Effector CD4-positive, alpha-beta T cell (primary cell): ENCODE measurements at regions not wholly inside any gene's neighbourhood (a gene's known extent, or its start where the extent isn't known, plus 50 kb on each side); places are given as distances from the start of the nearest gene placed in this dataset.

Source experiments
- DNase-seq: peaks from one replicate; pipeline ENCODE4 v3.0.0-alpha.2; 2020

DNA sequence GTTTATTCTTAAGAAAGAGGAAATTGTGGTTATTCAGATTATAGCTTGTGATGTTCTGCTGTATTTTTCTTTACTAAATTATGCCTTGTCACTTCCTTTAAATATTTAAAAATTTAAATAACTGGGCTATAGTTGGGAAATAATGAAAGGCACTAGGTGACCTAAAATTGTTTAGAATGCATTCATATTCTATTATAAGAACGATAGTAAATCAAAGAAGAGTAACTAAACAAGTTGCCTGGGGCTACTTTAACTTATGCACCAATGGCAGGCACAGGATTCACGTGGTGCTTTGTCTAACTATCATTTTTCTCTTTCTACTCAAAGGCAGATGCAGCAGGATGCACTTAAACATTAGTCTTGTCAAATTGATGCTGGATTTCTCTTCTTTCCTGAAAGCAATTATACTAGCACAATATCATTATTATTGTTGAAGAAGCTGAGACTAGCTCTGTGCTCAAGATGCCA lies 190.7 kb upstream of the PPFIA2 start:
- no peak for DNase-seq

DNA sequence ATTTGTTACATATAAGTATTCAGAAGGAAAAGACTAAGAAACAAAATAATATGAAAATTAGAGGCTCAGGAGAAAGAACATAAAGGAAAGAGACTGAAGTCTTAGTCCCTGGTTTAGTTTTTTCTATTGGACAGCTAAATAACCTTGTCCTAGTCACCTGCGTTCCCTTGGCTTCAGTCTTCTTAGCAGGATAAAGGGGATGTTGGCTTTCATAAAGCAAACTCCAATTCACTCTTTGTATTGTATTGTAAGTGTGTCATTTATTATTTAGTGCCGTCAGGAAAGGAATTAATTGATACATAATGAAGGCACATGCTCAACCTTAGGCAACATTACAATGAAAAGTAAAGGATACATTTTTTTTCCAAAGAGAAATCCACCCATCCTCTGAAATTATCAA lies 190.3 kb upstream of the PPFIA2 start:
- DNase-seq = no peak

DNA sequence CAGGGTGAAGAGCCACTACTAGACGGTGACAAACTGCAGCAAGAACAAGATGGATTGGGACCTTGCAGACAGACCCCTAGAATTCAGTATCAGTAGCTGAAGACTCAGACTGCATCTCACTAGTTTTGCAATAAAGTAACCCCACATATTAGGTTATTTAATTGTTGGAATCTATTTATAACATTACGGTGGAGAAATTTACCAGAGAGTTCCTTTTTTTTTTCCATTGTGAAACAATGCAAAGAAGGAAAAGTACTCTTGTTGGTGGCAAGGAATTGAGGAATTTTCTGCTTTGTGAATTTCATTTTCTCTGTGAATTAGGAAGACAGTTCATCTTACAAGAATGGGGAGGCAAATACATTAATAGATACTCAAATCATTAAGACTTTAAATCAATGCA lies 185.7 kb upstream of the PPFIA2 start:
- DNase-seq = no peak

DNA sequence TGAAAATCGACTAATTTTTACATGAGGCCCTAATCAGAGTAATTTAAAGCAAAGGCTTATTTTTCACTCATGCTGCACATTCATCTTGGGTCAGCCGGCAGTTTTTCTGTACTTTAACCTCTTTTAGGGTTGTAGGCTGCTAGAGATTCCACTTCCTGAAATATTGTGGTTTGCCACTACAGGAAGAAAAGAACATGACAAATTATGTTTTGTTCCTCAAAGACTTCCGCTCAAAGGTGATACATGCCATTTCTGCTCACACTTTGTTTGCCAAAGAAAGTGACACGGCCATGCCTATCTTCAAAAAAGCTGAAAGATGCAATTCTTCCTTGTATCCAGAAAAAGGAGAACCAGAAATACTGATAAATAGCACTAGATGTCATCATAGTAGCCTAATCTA lies 183.4 kb upstream of the PPFIA2 start:
- DNase-seq = no peak

DNA sequence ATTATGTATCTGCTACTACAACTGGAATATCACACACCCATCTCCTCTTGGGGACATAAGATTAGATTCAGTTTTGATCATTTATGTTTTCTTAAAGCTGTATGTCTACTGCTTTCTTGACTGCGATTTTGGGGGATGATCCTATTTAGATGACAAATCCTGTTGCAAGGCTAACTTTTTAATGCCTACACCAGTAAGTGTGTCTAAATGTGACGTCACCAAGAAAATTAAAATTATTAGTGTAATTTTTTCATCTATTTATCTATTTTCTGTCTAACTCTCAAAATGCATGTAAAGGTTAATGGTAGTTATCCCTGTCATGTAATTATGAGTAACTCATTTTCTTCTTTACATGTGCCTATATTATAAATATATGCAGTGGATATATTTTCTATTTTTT lies 170.9 kb upstream of the PPFIA2 start:
- no peak for DNase-seq

DNA sequence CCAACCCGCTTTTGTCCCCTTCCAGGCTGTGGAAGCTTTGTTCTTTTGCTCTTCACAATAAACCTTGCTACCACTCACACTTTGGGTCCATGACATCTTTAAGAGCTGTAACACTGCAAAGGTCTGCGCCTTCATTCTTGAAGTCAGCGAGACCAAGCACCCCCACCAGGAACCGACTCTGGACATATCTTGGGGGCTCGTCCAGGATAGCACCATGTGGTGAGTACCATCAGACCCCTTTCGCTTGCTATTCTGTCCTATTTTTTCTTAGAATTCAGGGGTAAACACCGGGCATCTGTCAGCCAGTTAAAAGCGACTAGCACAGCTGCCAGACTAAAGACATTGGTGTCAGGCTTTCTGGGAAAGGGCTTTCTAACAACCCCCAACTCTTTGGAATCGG lies 137.6 kb upstream of the PPFIA2 start:
- DNase-seq = no peak

DNA sequence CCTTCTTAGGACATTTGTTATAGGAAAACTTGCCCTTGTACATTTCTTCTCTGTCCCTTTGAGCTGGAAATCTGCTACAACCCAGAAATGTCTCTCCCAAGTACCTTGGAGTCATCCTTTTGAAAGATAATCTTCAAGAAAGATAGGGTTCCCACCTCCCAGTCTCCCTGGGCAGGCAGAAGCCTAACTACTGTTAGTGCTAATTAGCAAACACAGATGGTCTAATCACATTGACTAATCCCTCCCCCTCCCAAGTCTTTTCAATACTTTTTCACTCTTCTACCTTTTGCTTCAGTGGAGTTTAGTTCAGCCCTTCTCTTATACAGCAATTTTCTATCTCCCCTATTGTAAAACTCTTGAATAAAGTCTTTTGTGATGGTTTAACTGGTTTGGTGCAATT lies 129.8 kb upstream of the PPFIA2 start:
- no peak for DNase-seq

DNA sequence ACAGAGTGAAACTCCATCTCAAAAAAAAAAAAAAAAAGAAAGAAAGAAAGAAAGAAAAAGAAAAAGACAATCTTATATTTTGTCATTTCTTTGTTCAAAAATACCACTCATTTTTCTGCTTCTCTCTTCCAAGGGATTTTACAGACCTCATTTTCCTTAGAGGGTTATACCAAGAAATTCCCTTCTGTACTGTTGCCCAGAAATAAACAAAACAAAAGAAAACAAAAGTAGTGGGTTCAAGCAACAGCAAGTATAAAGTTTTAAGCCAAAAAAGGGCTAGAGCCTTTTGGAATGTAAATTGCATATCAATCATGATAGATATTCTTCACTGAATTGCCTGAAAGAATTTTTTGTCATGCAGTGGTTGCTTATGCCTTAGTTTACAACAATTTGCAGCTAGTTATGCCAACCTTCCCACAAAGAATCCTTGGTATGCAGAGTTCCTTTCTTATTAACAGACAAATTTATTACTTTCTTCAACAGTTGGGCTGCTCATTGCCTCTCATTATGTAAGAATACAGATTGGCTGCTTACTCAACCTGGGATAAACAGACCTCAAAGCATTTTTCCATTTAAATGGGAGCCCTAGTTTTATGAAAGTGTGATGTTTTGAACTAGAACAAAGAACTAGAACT lies 129.1 kb upstream of the PPFIA2 start:
- no peak for DNase-seq

DNA sequence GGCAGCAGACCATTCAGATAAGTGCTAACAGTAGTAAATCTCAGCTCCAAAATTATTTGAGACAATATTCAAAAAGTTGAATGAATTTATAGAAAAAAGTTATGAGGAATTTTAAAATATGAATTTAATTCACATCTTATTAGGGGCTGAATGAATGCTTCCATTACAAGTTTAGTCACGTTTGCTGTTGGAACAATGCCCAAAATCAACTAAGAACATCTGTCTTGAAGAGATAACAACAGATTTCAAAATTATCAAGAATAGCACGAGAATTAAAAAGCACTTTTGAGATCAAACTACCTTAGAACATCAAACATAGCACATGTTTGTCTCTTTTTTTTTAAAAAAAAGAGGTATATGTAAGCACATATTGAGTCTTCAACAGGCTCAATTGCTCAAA lies 115.4 kb upstream of the PPFIA2 start:
- no peak for DNase-seq

DNA sequence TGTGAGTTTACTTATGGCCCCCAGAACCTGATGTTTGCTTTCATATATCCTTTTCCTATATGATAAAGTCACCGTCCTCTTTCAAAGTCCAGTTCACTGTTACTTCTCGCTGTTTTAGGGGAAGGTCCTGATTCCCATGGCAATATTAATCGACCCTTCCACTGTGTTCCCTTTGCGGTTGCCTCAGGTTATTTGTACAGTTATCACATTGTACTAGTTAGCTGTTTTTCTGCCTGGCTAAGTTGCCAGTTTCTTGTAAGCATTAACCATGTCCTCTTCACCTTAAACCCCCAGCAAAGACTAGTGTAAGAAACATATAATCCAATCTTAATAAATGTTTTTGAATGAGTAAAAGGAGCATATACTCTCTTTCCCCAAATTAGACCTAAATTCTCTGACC lies 115.0 kb upstream of the PPFIA2 start:
- no peak for DNase-seq

DNA sequence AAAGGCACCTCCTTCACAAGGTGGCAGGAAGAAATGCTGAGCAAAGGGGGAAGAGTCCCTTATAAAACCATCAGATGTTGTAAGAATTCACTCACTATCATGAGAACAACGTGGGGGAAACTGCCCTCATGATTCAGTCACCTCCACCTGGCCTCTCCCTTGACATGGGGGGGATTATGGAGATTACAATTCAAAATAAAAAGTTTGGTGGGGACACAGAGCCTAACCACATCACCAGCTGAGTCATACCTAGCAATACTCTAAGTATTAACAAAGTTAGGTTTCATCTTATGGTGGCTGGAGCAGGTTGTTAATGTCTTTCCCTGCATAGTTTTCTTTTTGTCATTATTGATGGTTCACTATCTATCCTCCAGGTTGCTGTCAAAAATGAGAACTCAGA lies 113.2 kb upstream of the PPFIA2 start:
- no peak for DNase-seq

DNA sequence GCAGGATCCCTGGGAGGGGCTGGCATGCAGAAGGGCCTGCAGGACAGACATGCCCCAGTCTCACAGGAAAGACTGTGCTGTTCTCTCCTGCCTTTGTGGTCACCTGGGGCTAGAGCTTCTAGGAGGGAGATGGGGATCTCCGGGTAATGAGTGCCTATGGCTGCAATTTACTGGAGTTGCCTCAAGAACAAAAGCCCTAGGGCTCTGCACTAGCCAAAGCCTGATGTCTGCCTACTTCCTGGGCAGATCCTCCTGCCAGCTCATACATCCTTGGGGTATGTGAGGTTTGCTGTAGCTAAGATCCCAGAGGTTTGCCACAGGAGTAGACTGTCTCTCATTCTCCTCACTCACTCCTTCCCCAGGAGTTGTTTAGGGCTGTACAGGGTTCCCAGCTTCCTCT lies 106.9 kb upstream of the PPFIA2 start:
- DNase-seq = no peak

DNA sequence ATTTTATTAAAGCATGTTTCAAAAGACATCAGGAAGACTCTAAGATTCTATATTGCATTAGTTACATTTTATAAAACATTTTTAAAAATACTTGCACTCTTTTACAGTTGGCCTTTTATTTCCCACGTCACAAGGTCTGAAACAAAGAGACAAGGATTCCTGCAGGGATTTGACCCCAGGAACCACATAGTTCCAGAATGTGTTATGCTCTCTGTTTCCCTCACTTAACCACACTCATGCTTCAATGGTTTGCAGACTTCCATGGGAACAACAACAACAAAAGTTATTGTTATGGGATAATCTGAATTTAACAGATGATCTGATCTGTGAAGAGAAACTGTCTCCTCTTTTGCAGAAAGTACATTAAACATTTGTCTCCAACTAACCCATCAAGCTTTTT lies 104.3 kb upstream of the PPFIA2 start:
- DNase-seq = no peak

DNA sequence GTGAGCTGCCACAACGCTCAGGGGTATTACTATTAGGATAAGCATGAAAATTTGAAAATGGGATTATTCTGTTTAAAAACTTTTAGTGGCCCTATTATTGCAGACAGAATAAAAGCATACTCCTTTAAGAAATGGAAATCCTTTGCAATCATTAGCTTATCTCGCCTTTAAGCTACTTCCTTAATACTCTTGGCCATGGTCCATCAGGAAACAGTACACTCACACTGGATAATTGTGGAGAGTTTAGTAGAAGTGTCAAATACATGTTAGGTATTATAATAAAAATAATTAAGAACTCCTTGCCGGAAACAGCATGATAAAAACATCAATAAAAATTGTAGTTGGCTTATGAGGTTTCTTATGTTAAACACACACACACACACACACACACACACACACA lies 100.4 kb upstream of the PPFIA2 start:
- no peak for DNase-seq

DNA sequence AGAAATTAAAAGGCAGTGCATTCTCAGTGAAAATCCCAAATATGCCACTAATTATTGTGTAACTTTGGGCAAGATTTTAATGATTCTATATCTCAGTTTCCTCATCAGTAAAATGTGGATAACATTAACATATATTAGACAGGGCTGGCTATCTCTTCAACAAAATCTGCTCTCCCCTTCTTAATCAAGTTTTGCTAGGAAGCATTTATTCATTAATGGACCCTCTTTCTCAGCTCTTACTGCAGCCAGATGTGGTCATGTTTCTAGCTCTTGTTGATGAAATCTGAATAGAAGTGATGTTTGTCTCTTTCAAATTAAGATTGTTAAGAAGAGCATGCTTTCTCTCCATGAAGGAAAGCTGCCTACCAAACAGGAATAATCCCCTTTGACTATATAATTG lies 84.4 kb upstream of the PPFIA2 start:
- no peak for DNase-seq

DNA sequence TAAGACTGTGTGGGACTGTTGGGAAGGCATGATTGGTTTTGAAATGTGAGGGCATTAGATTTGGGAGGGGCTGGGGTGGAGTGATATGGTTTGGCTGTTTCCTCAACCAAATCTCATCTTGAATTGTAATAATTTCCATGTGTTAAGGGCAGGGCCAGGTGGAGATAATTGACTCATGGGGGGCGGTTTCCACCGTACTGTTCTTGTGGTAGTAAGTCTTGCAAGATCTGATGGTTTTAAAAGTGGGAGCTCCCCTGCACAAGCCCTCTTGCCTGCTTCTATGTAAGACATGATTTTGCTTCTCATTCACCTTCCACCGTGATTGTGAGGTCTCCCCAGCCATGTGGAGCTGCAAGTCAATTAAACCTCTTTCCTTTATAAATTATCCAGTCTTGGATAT lies 76.6 kb upstream of the PPFIA2 start:
- DNase-seq = no peak

DNA sequence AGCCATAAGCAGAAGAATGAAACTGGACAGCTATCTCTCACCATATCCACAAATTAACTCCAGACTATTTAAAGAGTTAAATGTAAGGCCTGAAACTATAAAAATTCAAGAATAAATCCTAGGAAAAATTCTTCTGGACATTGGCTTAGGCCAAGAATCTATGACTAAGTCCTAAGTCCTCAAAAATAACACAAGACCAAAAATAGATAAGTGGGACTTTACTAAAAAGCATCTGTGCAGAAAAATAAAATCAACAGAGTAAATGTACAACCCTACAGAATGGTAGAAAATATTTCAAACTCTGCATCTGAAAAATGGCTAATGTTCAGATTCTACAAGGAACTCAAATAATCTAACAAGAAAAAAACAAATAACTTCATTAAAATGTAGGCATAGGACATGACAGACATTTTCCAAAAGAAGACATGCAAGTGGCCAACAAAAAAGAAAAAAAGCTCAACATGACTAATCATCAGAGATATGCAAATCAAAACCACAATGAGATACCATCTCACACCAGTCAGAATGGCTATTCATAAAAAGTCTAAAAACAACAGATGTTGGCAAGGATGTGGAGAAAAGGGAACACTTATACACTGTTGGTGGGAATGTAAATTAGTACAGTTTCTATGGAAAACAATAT lies 61.0 kb upstream of the PPFIA2 start:
- no peak for DNase-seq

DNA sequence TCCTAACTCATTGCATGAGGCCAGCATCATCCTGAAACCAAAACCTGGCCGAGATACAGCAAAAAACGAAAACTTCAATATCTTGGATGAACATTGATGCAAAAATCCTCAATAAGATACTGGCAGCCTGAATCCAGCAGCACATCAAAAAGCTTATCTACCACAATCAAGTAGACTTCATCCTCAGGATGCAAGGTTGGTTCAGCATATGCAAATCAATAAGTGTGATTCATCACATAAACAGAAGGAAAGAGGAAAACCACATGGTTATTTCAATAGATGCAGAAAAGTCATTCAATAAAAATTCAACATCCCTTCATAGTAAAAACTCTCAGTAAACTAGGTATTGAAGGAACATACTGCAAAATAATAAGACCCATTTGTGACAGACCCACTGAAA lies 56.5 kb upstream of the PPFIA2 start:
- no peak for DNase-seq

DNA sequence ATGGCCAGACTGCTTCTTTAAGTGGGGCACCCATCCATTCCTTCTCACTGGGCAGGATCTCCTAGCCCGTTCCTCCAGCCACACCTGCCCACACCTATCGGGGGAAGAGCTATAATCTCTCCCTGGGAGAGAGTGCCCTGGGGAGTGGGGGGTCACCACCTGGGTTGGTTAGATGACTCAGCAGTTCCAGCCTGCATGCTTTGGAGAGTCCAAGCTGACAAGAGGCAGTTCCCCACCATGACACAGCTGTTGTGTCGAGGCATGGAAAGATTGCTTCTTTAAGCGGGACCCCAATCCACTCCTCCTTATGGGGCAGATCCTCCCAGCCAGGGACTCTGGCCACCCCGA lies 52.6 kb upstream of the PPFIA2 start:
- no peak for DNase-seq

DNA sequence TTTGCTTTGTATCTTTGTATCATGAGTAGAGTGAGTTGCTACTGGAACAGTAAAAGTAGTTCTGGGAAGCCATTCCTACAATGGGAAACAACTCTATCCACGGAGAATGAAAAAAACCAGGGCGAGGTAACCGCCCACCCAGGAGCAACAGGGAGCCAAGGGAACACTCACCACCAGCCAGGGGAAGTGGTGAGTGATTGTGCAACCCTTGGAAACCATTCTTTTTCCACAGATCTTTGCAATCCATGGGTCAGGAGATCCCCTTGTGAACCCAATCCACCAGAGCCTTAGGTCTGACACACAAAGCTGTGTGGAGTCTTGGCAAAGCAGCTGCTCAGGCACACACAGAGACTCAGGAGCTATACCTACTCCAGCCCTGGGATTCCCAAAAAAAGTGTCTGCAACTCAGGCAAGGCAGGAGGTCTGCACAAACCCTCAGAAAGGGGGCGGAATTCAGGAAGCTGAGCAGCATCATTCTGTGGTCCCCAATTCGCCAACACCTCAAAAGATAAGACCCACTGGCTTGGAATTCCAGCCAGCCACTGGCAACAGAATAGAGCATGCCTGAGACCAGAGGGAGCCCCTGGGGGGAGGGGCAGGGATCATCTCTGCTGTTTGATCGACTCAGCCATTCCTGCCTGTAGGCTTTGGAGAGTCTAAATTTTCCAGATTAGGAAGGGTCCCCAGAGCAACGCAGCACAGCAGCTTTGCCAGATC lies 52.1 kb upstream of the PPFIA2 start:
- DNase-seq = no peak

DNA sequence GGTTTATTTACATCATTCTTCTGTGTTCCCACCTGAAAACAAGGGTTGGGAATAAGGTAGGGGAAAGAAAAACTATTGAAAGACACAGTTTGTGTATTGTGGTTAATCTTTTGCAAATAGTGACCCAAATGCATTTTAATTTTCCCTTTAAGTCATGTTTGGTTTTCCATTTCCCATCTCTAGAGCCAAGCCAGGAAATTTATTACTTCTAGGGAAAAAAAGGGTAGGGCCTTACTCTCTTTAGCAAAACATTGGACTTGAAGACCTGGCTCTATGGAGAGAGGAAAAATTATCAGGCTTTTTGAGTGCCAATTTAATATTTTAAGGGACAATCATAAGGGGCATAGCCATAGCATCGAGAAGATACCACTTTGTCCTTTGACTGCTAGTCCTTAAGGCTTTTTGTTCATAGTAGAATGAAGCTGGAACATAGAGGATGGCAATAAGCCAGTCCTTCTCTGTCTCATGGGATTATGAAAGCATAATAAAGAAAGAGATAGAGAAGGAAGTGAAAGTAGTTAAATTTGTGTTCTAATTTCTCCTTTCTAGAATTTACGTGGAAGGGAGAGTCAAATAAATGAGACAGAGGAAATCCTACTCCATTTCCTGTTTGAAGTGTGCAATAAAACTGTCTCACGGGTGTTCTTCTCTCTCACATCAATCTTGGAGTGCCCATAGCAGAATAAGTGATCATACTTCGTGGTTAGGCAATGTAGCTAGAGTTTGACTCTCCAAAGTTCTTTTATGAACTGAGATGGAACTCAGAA lies 50.9 kb upstream of the PPFIA2 start:
- no peak for DNase-seq

DNA sequence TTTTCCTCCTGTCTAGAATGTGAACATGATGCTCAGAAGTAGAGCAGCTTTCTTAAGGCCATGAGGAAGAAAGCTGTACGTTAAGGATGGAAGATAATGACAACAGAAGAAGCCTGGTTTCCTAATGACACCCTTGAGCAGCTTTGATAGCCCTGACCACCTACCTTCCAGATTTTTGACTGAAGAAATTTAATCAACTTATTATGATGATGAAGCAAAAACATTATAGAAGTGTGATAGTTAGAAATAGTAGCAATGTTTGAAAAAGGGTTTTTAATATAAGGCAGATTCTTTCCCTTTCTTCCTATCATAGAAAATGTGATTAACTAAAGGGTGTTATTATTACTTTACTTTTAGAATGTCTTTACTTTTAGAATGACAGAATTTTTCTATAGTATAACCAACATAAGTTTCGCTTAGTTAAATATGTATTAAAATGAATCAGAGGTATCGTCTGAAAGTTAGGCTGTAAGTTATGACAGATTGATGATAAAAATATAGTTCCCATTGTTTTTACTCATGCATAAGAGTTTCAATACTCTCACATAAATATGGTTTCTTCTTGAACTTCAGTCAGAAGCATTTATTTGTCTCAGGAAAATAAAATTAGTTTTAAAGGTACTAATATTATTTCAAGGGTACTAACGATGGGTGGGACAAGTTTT lies 50.1 kb upstream of the PPFIA2 start:
- no peak for DNase-seq
